CD4-positive, alpha-beta T cell treated with Interleukin-10 for 1 hour (primary cell): ENCODE measurements at regions not wholly inside any gene's neighbourhood (a gene's known extent, or its start where the extent isn't known, plus 50 kb on each side); places are given as distances from the start of the nearest gene placed in this dataset.

Experiments
- DNase-seq: peaks from one replicate; pipeline ENCODE4 v3.0.0-alpha.2; 2020

- DNase-seq, result no peak
Measured at GRCh38 chr1:119308806-119309205, 59.8 kb upstream of the HAO2 start.

DNA sequence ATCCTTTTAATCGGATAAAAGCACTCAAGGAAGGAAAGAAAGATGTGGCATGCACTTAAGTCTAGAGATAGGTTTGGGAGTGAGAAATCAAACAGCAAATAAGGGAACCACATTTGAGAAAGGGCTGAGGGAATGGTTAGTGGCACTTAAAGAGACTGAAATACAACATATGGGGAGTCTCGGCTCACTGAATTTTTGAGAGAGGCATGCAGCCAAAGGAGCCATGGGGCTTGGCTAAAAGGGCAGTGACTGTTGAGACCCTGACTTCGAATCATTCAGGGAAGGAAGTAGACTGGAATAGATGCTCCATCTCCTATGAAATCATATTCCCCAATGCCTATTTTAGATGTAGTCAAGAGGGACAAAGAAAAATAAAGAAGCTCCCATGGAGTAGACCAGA lies 58.3 kb upstream of the HAO2 start:
- no peak for DNase-seq

- DNase-seq, result no peak
Measured at GRCh38 chr1:119312500-119312899, 56.1 kb upstream of the HAO2 start.

GRCh38 chr1:119314001-119314796 lies 54.4 kb upstream of the HAO2 start:
- no peak for DNase-seq

GRCh38 chr1:119316870-119317416 lies 51.6 kb upstream of the HAO2 start:
- DNase-seq, result no peak

DNA sequence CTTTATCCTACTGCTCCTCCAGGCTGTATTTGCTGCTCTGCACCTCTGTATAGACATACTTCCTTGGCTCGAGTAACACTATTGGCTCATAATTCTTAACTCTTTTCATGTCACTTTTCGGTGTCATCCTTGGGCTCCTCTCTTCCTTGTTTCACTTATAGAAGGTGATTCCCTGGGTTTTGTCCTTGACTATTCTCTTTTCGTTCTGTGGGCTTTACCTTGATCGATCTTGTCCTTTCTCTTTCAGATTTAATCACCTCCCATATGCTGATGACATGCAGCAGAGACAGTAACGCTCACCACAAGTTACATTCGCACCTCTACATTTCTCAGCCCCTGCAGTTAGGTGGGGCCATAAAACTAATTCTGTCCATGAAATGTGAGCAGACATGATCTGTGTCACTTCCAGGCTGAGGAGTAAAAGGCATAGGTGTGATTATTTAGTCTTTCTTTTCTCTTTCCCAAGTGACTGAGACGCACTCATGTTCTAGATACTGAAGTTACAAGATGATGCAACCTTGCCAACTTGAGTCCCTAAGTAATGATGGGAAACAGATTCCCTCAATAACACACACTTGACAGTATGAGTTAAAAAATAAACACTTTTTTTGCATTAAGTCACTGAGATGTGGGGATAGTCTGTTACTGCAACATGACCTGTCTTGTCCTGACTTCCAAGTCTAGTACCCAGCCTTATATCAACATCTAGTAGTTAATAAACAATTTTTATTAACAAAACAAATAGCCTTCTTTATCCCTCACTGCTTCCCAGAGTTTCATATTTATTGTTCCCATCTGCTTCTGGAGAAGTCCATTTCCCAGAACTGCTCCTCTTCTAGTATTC lies 49.9 kb upstream of the HAO2 start:
- no peak for DNase-seq
